DND-41 (cell line): ENCODE measurements at regions not wholly inside any gene's neighbourhood (a gene's known extent, or its start where the extent isn't known, plus 50 kb on each side); places are given as distances from the start of the nearest gene placed in this dataset.

Source experiments
- CTCF ChIP-seq: IDR thresholded peaks from 2 replicates; pipeline ENCODE4 v1.5.1; 2012; ENCODE audit warnings: borderline replicate concordance, low read length, moderate library complexity, mild to moderate bottlenecking; ENCODE audit not compliant: poor library complexity, severe bottlenecking; ENCODE audit errors: extremely low read depth
- EZH2 ChIP-seq: IDR thresholded peaks from 3 replicates; pipeline ENCODE4 v1.6.1; 2012; ENCODE audit warnings: borderline replicate concordance, low read depth, mild to moderate bottlenecking, moderate library complexity, low read length, inconsistent platforms; ENCODE audit not compliant: severe bottlenecking

- TF ChIP-seq CTCF (no peak), EZH2 (no peak)
Measured at GRCh38 chr6:60952500-60952899, 1333.5 kb downstream of the KHDRBS2 start.
